ENCODE measurements at regions not wholly inside any gene's neighbourhood (a gene's known extent, or its start where the extent isn't known, plus 50 kb on each side); places are given as distances from the start of the nearest gene placed in this dataset.

DNA sequence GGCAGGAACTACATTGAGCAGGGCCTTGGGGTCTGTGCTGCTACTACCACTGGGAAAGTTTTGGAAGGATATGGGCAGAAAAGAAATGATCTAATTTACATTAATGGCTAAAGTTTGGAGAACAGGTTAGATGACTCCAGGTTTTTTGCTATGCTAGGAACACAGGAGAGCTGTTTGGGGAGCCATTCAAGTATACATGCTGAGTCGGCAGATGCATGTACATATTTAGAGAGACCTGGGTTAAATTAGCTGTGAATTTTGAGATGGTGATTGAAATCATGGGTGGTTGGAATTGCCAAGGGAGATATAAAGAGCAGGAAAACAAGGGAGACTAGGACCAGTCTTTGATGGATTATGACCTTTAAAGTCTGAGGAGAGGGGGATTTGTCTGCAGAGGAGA, 113.1 kb upstream of the BACH2 start (continued):
- TF ChIP-seq, protein P1, sequence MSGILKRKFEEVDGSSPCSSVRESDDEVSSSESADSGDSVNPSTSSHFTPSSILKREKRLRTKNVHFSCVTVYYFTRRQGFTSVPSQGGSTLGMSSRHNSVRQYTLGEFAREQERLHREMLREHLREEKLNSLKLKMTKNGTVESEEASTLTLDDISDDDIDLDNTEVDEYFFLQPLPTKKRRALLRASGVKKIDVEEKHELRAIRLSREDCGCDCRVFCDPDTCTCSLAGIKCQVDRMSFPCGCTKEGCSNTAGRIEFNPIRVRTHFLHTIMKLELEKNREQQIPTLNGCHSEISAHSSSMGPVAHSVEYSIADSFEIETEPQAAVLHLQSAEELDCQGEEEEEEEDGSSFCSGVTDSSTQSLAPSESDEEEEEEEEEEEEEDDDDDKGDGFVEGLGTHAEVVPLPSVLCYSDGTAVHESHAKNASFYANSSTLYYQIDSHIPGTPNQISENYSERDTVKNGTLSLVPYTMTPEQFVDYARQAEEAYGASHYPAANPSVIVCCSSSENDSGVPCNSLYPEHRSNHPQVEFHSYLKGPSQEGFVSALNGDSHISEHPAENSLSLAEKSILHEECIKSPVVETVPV (CRISPR knock-in tag; IDR thresholded peaks at IDR 0.05) = no peak

DNA sequence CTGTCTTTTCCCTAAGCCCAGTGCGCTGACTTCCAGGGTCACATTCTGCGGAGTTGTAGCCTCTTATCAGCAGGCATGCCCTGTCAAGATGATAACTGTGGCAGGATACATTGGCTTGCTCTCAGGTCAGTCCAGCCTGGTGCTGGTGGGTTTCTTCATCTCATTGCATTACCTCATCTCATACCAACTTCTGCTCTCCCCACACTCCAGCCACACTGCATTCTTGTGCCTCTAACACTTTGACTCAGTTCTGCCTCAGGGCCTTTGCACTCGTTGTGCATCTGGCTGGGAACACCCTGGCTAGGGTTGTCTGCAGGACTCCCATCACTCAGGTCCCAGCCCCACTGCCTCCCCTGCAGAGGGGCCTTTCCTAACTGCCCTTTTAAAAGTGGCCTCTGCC, 110.3 kb upstream of the BACH2 start:
- TF ChIP-seq ZNF70 (CRISPR knock-in tag; IDR thresholded peaks at IDR 0.05) (no peak), OSR1 (CRISPR knock-in tag; IDR thresholded peaks at IDR 0.05) (no peak), ISL1 (CRISPR knock-in tag; IDR thresholded peaks at IDR 0.05) (no peak), ZFP30 (CRISPR knock-in tag; IDR thresholded peaks at IDR 0.05) (no peak), TOX (CRISPR knock-in tag; IDR thresholded peaks at IDR 0.05; ENCODE audit: borderline replicate concordance) (no peak)
- no peak for ATAC-seq

- TF ChIP-seq, protein P2, sequence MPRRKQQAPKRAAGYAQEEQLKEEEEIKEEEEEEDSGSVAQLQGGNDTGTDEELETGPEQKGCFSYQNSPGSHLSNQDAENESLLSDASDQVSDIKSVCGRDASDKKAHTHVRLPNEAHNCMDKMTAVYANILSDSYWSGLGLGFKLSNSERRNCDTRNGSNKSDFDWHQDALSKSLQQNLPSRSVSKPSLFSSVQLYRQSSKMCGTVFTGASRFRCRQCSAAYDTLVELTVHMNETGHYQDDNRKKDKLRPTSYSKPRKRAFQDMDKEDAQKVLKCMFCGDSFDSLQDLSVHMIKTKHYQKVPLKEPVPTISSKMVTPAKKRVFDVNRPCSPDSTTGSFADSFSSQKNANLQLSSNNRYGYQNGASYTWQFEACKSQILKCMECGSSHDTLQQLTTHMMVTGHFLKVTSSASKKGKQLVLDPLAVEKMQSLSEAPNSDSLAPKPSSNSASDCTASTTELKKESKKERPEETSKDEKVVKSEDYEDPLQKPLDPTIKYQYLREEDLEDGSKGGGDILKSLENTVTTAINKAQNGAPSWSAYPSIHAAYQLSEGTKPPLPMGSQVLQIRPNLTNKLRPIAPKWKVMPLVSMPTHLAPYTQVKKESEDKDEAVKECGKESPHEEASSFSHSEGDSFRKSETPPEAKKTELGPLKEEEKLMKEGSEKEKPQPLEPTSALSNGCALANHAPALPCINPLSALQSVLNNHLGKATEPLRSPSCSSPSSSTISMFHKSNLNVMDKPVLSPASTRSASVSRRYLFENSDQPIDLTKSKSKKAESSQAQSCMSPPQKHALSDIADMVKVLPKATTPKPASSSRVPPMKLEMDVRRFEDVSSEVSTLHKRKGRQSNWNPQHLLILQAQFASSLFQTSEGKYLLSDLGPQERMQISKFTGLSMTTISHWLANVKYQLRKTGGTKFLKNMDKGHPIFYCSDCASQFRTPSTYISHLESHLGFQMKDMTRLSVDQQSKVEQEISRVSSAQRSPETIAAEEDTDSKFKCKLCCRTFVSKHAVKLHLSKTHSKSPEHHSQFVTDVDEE (CRISPR knock-in tag; IDR thresholded peaks at IDR 0.05) = no peak
- no peak for TF ChIP-seq GLIS3 (CRISPR knock-in tag; IDR thresholded peaks at IDR 0.05)
- TF ChIP-seq ZNF70 (CRISPR knock-in tag; IDR thresholded peaks at IDR 0.05) = no peak
- no peak for TF ChIP-seq ISL1 (CRISPR knock-in tag; IDR thresholded peaks at IDR 0.05)
- TF ChIP-seq TCF4 (CRISPR knock-in tag; IDR thresholded peaks at IDR 0.05; ENCODE audit: borderline replicate concordance) = no peak
- no peak for TF ChIP-seq ZNF8 (CRISPR knock-in tag; IDR thresholded peaks at IDR 0.05)
- no peak for TF ChIP-seq OSR1 (CRISPR knock-in tag; IDR thresholded peaks at IDR 0.05)
- no peak for TF ChIP-seq SNAI2 (CRISPR knock-in tag; IDR thresholded peaks at IDR 0.05)
- TF ChIP-seq RARB (CRISPR knock-in tag; IDR thresholded peaks at IDR 0.05) = no peak
- TF ChIP-seq ZFP3 (CRISPR knock-in tag; IDR thresholded peaks at IDR 0.05) = no peak
- no peak for TF ChIP-seq CSDC2 (CRISPR knock-in tag; IDR thresholded peaks at IDR 0.05)
- no peak for TF ChIP-seq ZC3H10 (CRISPR knock-in tag; IDR thresholded peaks at IDR 0.05)
- TF ChIP-seq TOX (CRISPR knock-in tag; IDR thresholded peaks at IDR 0.05; ENCODE audit: borderline replicate concordance) = no peak
- TF ChIP-seq, protein P1 (CRISPR knock-in tag; IDR thresholded peaks at IDR 0.05) = no peak
- TF ChIP-seq, protein P3, sequence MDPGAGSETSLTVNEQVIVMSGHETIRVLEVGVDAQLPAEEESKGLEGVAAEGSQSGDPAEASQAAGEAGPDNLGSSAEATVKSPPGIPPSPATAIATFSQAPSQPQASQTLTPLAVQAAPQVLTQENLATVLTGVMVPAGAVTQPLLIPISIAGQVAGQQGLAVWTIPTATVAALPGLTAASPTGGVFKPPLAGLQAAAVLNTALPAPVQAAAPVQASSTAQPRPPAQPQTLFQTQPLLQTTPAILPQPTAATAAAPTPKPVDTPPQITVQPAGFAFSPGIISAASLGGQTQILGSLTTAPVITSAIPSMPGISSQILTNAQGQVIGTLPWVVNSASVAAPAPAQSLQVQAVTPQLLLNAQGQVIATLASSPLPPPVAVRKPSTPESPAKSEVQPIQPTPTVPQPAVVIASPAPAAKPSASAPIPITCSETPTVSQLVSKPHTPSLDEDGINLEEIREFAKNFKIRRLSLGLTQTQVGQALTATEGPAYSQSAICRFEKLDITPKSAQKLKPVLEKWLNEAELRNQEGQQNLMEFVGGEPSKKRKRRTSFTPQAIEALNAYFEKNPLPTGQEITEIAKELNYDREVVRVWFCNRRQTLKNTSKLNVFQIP (CRISPR knock-in tag; IDR thresholded peaks at IDR 0.05; ENCODE audit: borderline replicate concordance, low read depth) = no peak
- no peak for TF ChIP-seq CREB5 (CRISPR knock-in tag; IDR thresholded peaks at IDR 0.05; ENCODE audit: low read depth)
- peak; percentile 62; the same call in 2 of the 3 replicates for ATAC-seq
Measured at GRCh38 chr6:90406142-90406794, 109.6 kb upstream of the BACH2 start.

- peak; percentile 74; the same call in 2 of the 3 replicates for ATAC-seq
- TF ChIP-seq ZNF70 (CRISPR knock-in tag; IDR thresholded peaks at IDR 0.05) = no peak
- TF ChIP-seq BACH2 (CRISPR knock-in tag; IDR thresholded peaks at IDR 0.05; ENCODE audit: borderline replicate concordance) = no peak
- no peak for TF ChIP-seq ARNTL (CRISPR knock-in tag; IDR thresholded peaks at IDR 0.05; ENCODE audit: borderline replicate concordance, low read depth)
- peak; percentile 17; the same call in 1 of the 2 replicates for TF ChIP-seq ZNF8 (CRISPR knock-in tag; IDR thresholded peaks at IDR 0.05)
- TF ChIP-seq, protein P2 (CRISPR knock-in tag; IDR thresholded peaks at IDR 0.05) = 0 out of 2 replicates have a peak, but pooled peaks have one; percentile 47
- TF ChIP-seq TCF4 (CRISPR knock-in tag; IDR thresholded peaks at IDR 0.05; ENCODE audit: borderline replicate concordance) = peak; percentile 59; the same call in 1 of the 2 replicates
- TF ChIP-seq ESRRG (CRISPR knock-in tag; IDR thresholded peaks at IDR 0.05) = no peak
Measured at GRCh38 chr6:90403489-90404381, 107.1 kb upstream of the BACH2 start.

Data from SK-N-SH treated with all-trans-retinoic acid at 6 μM for 48 hours (cell line).